HL-60 (cell line): ENCODE measurements at regions not wholly inside any gene's neighbourhood (a gene's known extent, or its start where the extent isn't known, plus 50 kb on each side); places are given as distances from the start of the nearest gene placed in this dataset.

ENCODE experiments used
- DNase-seq, 2 experiments: peaks; one replicate each; pipeline ENCODE4 v3.0.0-alpha.2; 2010 to 2020; ENCODE audit warnings: low read depth in 1 of 2, low spot score in 1 of 2
- H3K27ac ChIP-seq: fragments of 250-450 bp; sonication (Bioruptor Pico); replicated peaks from 2 replicates; pipeline ENCODE4 v1.5.1; 2020; ENCODE audit warnings: mild to moderate bottlenecking, moderate library complexity
- H3K27me3 ChIP-seq: fragments of 250-450 bp; sonication (Bioruptor Pico); 2 replicates; pipeline ENCODE4 v1.5.1; 2021; ENCODE audit warnings: mild to moderate bottlenecking, moderate library complexity; ENCODE audit not compliant: insufficient read depth, poor library complexity, severe bottlenecking
- H3K4me3 ChIP-seq: replicated peaks from 2 replicates; pipeline ENCODE4 v1.5.1; 2011; ENCODE audit warnings: mild to moderate bottlenecking, control low read depth, low read length; ENCODE audit not compliant: insufficient read depth
- GABPA ChIP-seq: IDR thresholded peaks from 2 replicates; pipeline ENCODE4 v1.6.1; 2012; ENCODE audit warnings: low read depth
- POLR2AphosphoS5 ChIP-seq: IDR thresholded peaks from 2 replicates; pipeline ENCODE4 v1.6.1; 2012; ENCODE audit warnings: low read depth
- REST ChIP-seq: IDR thresholded peaks from 2 replicates; pipeline ENCODE4 v1.6.1; 2012; ENCODE audit warnings: low read depth; ENCODE audit not compliant: insufficient replicate concordance
- SPI1 ChIP-seq: IDR thresholded peaks from 2 replicates; pipeline ENCODE4 v1.6.1; 2012; ENCODE audit warnings: low read depth, mild to moderate bottlenecking, borderline replicate concordance
- TF ChIP-seq, protein P1 (sequence below): IDR thresholded peaks from one replicate; pipeline ENCODE4 v1.5.1; 2011; ENCODE audit warnings: low read length, control low read depth, inconsistent platforms; ENCODE audit not compliant: insufficient read depth

DNA sequence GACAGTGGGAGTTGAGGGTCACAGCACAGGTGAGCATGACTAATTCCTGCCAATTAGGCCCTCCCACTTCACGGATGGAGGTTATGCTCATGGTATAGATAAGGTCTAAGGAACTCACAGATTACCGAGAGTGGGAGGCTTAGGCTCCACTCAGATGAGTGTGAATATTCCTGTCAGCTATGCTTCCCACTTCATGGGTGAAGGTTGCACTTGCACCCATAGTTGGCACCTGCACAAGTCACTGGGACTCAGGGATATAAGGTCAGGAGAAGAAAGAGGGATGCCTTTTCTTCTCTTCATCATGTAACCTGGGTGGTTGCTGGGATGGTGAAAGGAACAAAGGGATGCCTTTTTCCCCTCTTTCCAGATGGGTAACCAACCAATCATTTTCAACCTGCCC, 264.9 kb upstream of the TNC start:
- Histone ChIP-seq H3K4me3 (no peak overlapping the region), H3K27me3 (no peaks in the 10 kb centered on the region), H3K27ac (no peak overlapping the region)
- DNase-seq = no peak
- TF ChIP-seq SPI1 (no peak), POLR2AphosphoS5 (no peak), REST (no peak), GABPA (no peak)
- TF ChIP-seq, protein P1, sequence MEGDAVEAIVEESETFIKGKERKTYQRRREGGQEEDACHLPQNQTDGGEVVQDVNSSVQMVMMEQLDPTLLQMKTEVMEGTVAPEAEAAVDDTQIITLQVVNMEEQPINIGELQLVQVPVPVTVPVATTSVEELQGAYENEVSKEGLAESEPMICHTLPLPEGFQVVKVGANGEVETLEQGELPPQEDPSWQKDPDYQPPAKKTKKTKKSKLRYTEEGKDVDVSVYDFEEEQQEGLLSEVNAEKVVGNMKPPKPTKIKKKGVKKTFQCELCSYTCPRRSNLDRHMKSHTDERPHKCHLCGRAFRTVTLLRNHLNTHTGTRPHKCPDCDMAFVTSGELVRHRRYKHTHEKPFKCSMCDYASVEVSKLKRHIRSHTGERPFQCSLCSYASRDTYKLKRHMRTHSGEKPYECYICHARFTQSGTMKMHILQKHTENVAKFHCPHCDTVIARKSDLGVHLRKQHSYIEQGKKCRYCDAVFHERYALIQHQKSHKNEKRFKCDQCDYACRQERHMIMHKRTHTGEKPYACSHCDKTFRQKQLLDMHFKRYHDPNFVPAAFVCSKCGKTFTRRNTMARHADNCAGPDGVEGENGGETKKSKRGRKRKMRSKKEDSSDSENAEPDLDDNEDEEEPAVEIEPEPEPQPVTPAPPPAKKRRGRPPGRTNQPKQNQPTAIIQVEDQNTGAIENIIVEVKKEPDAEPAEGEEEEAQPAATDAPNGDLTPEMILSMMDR = no peak

GRCh38 chr9:115385383-115386122, 267.6 kb upstream of the TNC start:
- TF ChIP-seq, protein P1 = no peak
- Histone ChIP-seq H3K4me3 (no peak overlapping the region), H3K27me3 (no peaks in the 10 kb centered on the region), H3K27ac (no peak overlapping the region)
- no peak for DNase-seq

GRCh38 chr9:115386963-115387770, 269.2 kb upstream of the TNC start:
- no peak for TF ChIP-seq SPI1
- TF ChIP-seq, protein P1 = no peak
- no peak for TF ChIP-seq GABPA
- no peak for TF ChIP-seq REST
- TF ChIP-seq POLR2AphosphoS5 = no peak
- H3K27ac ChIP-seq = no peak overlapping the region
- no peak overlapping the region for H3K4me3 ChIP-seq
- no peak for DNase-seq
- no peaks in the 10 kb centered on the region for H3K27me3 ChIP-seq
